Lower lobe of right lung (tissue), 2 donors: ENCODE measurements at regions not wholly inside any gene's neighbourhood (a gene's known extent, or its start where the extent isn't known, plus 50 kb on each side); places are given as distances from the start of the nearest gene placed in this dataset.

Experiments
- ATAC-seq, 2 donors: fragments of 200-7000 bp; cut with Tn5 transposase; one replicate each; pipeline ENCODE4 v1.9.1; 2020 to 2022; ENCODE audit warnings: mild to moderate bottlenecking in 2 of 2, moderate library complexity in 2 of 2
- DNase-seq: peaks from one replicate; pipeline ENCODE4 v3.0.0-alpha.2; 2020
- H3K27ac ChIP-seq: fragments of 200-600 bp; one replicate; pipeline ENCODE4 v1.8.0; 2022
- H3K27me3 ChIP-seq: fragments of 200-600 bp; one replicate; pipeline ENCODE4 v1.8.0; 2022; ENCODE audit warnings: low read depth
- H3K36me3 ChIP-seq: fragments of 200-600 bp; one replicate; pipeline ENCODE4 v1.8.0; 2022; ENCODE audit warnings: mild to moderate bottlenecking
- H3K4me1 ChIP-seq: fragments of 200-600 bp; one replicate; pipeline ENCODE4 v1.8.0; 2022
- H3K4me3 ChIP-seq: fragments of 200-600 bp; one replicate; pipeline ENCODE4 v1.8.0; 2022; ENCODE audit warnings: mild to moderate bottlenecking
- H3K9me3 ChIP-seq: fragments of 200-600 bp; one replicate; pipeline ENCODE4 v1.8.0; 2022
- intact Hi-C: fragments of 100-400 bp; cut with DNase I; formaldehyde crosslinking; loops from one replicate; pipeline ENCODE4 v1.11.0; 2022
- TF ChIP-seq, protein P1 (sequence below): fragments of 200-600 bp; IDR thresholded peaks from one replicate; pipeline ENCODE4 v1.8.0; 2022; ENCODE audit warnings: antibody characterized with exemption, mild to moderate bottlenecking
- donor health status: DM: no; HTN: yes; CAD: no; lungs with severe emphysema.

DNA sequence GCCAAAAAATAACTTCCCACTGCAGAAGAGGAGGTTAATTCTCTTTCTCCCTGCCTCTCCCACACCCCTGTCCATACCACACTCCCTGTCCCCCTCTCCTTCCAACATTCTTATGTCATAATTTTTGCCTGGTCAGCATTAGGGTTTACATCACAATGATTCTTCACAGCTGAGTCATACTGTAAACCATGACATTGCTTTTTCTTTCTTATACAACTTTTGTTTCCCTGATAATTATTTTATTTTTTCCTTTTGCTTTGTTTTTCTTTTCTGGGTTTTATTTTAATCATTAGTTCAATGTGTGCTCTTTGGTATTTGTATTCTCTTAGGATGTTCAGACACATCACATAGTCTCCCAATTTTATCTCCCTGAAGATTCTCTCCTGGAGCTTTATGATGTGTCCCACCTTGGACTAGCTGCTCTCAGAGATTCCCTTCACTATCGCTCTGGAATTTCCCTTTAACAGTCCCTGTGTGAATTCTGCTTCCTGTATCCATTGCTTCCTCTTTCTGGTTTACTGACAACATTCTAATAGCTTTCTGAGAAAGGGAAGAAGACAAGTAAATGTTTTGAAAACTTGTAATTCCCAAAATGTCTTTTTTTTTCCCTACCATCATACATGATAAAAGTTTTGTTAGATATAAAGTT lies 70.7 kb downstream of the SOX2 start:
- no peak overlapping the region for H3K4me3 ChIP-seq
- intact Hi-C loops: no loop called here
- H3K36me3 ChIP-seq: no peaks in the 10 kb centered on the region
- H3K9me3 ChIP-seq: no peaks in the 10 kb centered on the region
- TF ChIP-seq, protein P1, sequence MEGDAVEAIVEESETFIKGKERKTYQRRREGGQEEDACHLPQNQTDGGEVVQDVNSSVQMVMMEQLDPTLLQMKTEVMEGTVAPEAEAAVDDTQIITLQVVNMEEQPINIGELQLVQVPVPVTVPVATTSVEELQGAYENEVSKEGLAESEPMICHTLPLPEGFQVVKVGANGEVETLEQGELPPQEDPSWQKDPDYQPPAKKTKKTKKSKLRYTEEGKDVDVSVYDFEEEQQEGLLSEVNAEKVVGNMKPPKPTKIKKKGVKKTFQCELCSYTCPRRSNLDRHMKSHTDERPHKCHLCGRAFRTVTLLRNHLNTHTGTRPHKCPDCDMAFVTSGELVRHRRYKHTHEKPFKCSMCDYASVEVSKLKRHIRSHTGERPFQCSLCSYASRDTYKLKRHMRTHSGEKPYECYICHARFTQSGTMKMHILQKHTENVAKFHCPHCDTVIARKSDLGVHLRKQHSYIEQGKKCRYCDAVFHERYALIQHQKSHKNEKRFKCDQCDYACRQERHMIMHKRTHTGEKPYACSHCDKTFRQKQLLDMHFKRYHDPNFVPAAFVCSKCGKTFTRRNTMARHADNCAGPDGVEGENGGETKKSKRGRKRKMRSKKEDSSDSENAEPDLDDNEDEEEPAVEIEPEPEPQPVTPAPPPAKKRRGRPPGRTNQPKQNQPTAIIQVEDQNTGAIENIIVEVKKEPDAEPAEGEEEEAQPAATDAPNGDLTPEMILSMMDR: no peak
- no peak for ATAC-seq
- H3K27me3 ChIP-seq: no peaks in the 10 kb centered on the region
- DNase-seq: no peak
- H3K27ac ChIP-seq: no peak overlapping the region
- H3K4me1 ChIP-seq: no peaks in the 10 kb centered on the region

DNA sequence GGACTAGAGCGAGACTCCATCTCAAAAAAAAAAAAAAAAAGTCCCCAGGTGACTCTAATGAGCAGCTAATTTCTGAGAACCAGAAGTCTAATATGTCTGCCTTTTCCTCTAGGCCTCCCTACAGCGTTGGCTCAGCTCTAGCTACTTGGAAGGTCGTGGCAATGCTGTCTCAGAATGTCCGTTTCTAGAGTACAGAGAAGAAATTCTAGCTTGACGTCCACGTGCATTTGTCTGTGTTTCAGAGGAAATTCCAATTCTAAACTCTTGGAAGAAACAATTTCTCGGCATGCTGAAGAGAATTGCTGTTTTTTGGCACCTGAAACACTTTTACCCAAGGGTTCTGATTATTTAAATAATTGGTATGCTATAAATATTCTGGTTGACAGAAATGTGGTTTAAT lies 78.8 kb downstream of the SOX2 start:
- ATAC-seq (no peak), DNase-seq (no peak)
- H3K9me3 ChIP-seq: no peaks in the 10 kb centered on the region
- TF ChIP-seq, protein P1: no peak
- no peaks in the 10 kb centered on the region for H3K4me1 ChIP-seq
- no peak overlapping the region for H3K27ac ChIP-seq
- H3K4me3 ChIP-seq: no peak overlapping the region
- intact Hi-C loops: no loop called here
- no peaks in the 10 kb centered on the region for H3K36me3 ChIP-seq
- H3K27me3 ChIP-seq: no peaks in the 10 kb centered on the region

DNA sequence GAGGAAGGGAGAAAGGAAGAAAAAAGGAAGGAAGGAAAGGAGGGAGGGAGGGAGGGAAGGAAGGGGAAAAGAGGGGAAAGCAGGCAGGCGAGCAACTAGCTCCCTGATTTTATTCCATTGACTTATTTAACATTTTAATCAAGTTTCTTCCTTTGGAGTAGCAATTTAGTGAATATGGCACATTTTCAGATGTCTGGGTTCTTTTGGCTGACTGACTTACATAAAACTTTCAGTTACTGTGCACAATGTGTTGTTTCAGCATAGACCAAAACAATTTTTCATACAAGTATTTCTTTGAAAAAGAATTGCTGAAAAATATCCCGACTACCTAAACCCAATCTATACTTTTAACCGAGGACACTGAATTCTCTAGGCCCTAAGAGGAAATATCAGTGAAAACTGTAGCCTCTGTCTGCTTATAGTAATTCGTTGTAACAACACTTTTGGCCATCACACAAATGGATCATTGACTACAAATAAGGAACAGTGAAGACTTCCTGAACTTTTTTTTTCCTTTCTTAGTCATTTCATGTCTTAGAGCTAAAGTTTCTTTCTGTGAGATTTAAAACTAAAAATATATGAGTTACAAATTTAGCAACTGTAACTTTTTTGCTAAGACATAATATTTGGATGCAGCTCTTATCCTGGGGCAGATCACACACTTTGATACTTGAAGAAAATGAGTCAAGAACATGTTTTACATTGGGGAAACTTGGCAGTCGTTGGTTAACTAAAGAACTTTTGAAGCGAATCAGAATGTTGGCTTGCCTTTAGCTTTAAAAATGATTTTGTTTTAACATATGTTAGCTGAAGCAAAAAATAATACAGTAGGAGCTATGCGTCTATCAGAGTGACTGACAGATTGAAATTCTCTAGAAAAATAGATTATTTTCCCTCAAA lies 79.6 kb downstream of the SOX2 start:
- Histone ChIP-seq H3K4me1 (no peaks in the 10 kb centered on the region), H3K4me3 (no peak overlapping the region), H3K36me3 (no peaks in the 10 kb centered on the region), H3K9me3 (no peaks in the 10 kb centered on the region), H3K27ac (no peak overlapping the region), H3K27me3 (no peaks in the 10 kb centered on the region)
- TF ChIP-seq, protein P1: no peak
- ATAC-seq (no peak), DNase-seq (no peak)
- intact Hi-C loops: no loop called here

DNA sequence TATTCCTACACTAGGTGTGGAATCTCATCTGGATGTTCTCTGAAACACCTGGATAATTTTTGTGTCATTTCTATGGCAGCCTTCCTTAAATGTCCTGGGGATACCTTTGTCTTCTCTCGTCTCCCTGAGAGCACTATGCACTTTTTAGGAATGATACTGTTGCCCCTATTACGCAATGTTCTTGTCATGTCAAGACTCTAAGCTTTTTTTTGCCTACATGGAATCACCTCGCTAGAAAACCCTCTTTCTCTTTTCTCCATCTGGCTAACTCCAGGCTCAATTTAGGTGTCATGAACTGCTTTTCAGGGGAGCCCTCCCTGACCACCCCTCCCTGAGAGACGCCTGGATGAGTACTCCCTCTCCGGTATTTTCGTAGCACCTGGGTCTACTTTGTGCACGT lies 81.3 kb downstream of the SOX2 start:
- Histone ChIP-seq H3K4me3 (no peak overlapping the region), H3K27ac (no peak overlapping the region), H3K4me1 (no peaks in the 10 kb centered on the region), H3K9me3 (no peaks in the 10 kb centered on the region), H3K27me3 (no peaks in the 10 kb centered on the region), H3K36me3 (no peaks in the 10 kb centered on the region)
- ATAC-seq: no peak
- no peak for DNase-seq
- TF ChIP-seq, protein P1: no peak
- intact Hi-C loops: no loop called here

DNA sequence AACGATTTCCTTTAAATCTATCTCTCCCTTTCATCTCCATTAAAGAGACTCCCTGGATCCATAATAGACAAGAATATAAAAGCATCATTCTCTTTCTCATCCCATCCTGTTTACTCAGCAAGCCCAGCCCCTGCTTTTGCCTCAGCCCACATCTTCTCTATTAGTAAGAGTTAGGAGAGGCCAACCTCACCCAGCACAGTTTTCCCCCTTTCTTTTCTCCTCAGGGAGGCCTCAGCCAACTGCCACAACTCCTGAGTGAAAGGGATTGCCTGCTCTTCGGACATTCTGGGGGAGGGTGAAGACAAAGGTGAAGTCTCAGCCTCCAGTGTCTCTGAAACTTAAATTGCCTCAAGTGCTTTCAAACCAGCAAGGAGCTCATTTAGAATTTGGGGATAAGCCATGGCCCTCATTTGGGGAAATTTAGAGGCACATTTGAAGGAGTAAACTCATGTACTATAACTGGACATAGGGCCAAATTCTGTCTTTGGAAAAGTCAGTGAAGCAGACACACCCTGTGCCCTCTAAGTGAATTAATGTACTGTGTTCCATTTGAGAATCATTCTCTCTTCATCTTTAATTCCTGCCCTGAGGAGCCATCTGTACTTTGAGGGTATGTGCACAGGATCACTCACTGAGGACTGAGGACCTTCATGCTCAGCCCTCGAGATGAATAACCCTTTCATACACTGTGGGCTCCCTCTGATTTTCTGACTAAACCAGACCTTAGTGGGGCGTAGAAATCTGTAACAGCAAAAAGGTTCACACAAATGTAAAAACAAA lies 82.5 kb downstream of the SOX2 start:
- no peak for ATAC-seq
- Histone ChIP-seq H3K36me3 (no peaks in the 10 kb centered on the region), H3K9me3 (no peaks in the 10 kb centered on the region), H3K4me1 (no peaks in the 10 kb centered on the region), H3K4me3 (no peak overlapping the region), H3K27me3 (no peaks in the 10 kb centered on the region), H3K27ac (no peak overlapping the region)
- DNase-seq: no peak
- TF ChIP-seq, protein P1: no peak
- intact Hi-C loops: no loop called here
